ENCODE measurements at regions not wholly inside any gene's neighbourhood (a gene's known extent, or its start where the extent isn't known, plus 50 kb on each side); places are given as distances from the start of the nearest gene placed in this dataset.

- DNase-seq (ENCODE audit: low read depth in 2 of 3, low spot score in 1 of 3) = no peak
These were observed 200.0 kb downstream of the ACTL7B start for GRCh38 chr9:108655818-108656217.

- no peak for DNase-seq (ENCODE audit: low read depth in 2 of 3, low spot score in 1 of 3)
These were observed 201.2 kb downstream of the ACTL7B start for GRCh38 chr9:108654566-108654965.

GRCh38 chr9:108652851-108653250, 202.9 kb downstream of the ACTL7B start:
- no peak for DNase-seq (ENCODE audit: low read depth in 2 of 3, low spot score in 1 of 3)

GRCh38 chr9:108650826-108651225, 205.0 kb downstream of the ACTL7B start:
- DNase-seq (ENCODE audit: low read depth in 2 of 3, low spot score in 1 of 3) = no peak

- no peak for DNase-seq (ENCODE audit: low read depth in 2 of 3, low spot score in 1 of 3)
These were observed 210.3 kb downstream of the ACTL7B start for GRCh38 chr9:108645520-108645919.

- DNase-seq (ENCODE audit: low read depth in 2 of 3, low spot score in 1 of 3) = no peak
These were observed 211.9 kb downstream of the ACTL7B start for GRCh38 chr9:108643731-108644510.

GRCh38 chr9:108642871-108643270, 212.9 kb downstream of the ACTL7B start:
- no peak for DNase-seq (ENCODE audit: low read depth in 2 of 3, low spot score in 1 of 3)

- no peak for DNase-seq (ENCODE audit: low read depth in 2 of 3, low spot score in 1 of 3)
These were observed 215.6 kb downstream of the ACTL7B start for GRCh38 chr9:108640230-108640629.

GRCh38 chr9:108639696-108640095, 216.1 kb downstream of the ACTL7B start:
- no peak for DNase-seq (ENCODE audit: low read depth in 2 of 3, low spot score in 1 of 3)

- DNase-seq (ENCODE audit: low read depth in 2 of 3, low spot score in 1 of 3) = no peak
These were observed 216.7 kb downstream of the ACTL7B start for GRCh38 chr9:108639091-108639490.

GRCh38 chr9:108637340-108637739, 218.4 kb downstream of the ACTL7B start:
- no peak for DNase-seq (ENCODE audit: low read depth in 2 of 3, low spot score in 1 of 3)

- no peak for DNase-seq (ENCODE audit: low read depth in 2 of 3, low spot score in 1 of 3)
These were observed 219.8 kb downstream of the ACTL7B start for GRCh38 chr9:108636013-108636412.

GRCh38 chr9:108634672-108635462, 220.9 kb downstream of the ACTL7B start:
- no peak for DNase-seq (ENCODE audit: low read depth in 2 of 3, low spot score in 1 of 3)

- DNase-seq (ENCODE audit: low read depth in 2 of 3, low spot score in 1 of 3) = no peak
These were observed 221.6 kb downstream of the ACTL7B start for GRCh38 chr9:108634204-108634603.

- no peak for DNase-seq (ENCODE audit: low read depth in 2 of 3, low spot score in 1 of 3)
These were observed 224.1 kb downstream of the ACTL7B start for GRCh38 chr9:108631496-108632285.

- DNase-seq (ENCODE audit: low read depth in 2 of 3, low spot score in 1 of 3) = no peak
These were observed 227.5 kb downstream of the ACTL7B start for GRCh38 chr9:108628316-108628715.

GRCh38 chr9:108626743-108627142, 229.0 kb downstream of the ACTL7B start:
- no peak for DNase-seq (ENCODE audit: low read depth in 2 of 3, low spot score in 1 of 3)

- no peak for DNase-seq (ENCODE audit: low read depth in 2 of 3, low spot score in 1 of 3)
These were observed 233.6 kb downstream of the ACTL7B start for GRCh38 chr9:108621991-108622855.

GRCh38 chr9:108620767-108621166, 235.0 kb downstream of the ACTL7B start:
- no peak for DNase-seq (ENCODE audit: low read depth in 2 of 3, low spot score in 1 of 3)

- DNase-seq (ENCODE audit: low read depth in 2 of 3, low spot score in 1 of 3) = no peak
These were observed 236.8 kb downstream of the ACTL7B start for GRCh38 chr9:108618906-108619550.

Data from stimulated activated CD4-positive, alpha-beta T cell treated with anti-CD3 and anti-CD28 coated beads, Interleukin-12 subunit alpha, Interleukin-12 subunit beta, amount 100 ng/mL, for 48 hours (primary cell).